Effector memory CD8-positive, alpha-beta T cell (primary cell): ENCODE measurements at regions not wholly inside any gene's neighbourhood (a gene's known extent, or its start where the extent isn't known, plus 50 kb on each side); places are given as distances from the start of the nearest gene placed in this dataset.
"Not testable (repeated sequence)": the region's sequence is repeated elsewhere in the genome, so short reads cannot be mapped to it uniquely, and the experiment has no call there.

Experiments used
- ATAC-seq: fragments of 150-1000 bp; cut with Tn5 transposase; replicated peaks from 2 replicates; pipeline ENCODE4 v1.10.0; 2021; ENCODE audit warnings: mild to moderate bottlenecking, moderate library complexity
- DNase-seq, 3 experiments: peaks; one replicate each; pipeline ENCODE4 v3.0.0; 2021
- H3K27ac Mint-ChIP-seq, 2 donors: one replicate each; pipeline ENCODE4 v1.8.0; 2022; ENCODE audit warnings: mild to moderate bottlenecking in 2 of 2, mixed read lengths in 2 of 2, moderate library complexity in 2 of 2
- H3K27me3 Mint-ChIP-seq, 2 donors: one replicate each; pipeline ENCODE4 v1.8.0; 2022; ENCODE audit warnings: mixed read lengths in 2 of 2
- H3K36me3 Mint-ChIP-seq: one replicate; pipeline ENCODE4 v1.8.0; 2022; ENCODE audit warnings: mild to moderate bottlenecking, moderate library complexity, mixed read lengths; ENCODE audit not compliant: insufficient read depth
- H3K4me1 Mint-ChIP-seq, 2 donors: one replicate each; pipeline ENCODE4 v1.8.0; 2022; ENCODE audit warnings: low read depth in 2 of 2, mixed read lengths in 2 of 2
- H3K4me3 Mint-ChIP-seq, 2 donors: one replicate each; pipeline ENCODE4 v1.8.0; 2022; ENCODE audit warnings: mild to moderate bottlenecking in 2 of 2, mixed read lengths in 2 of 2, moderate library complexity in 2 of 2
- H3K9me3 Mint-ChIP-seq, 2 donors: one replicate each; pipeline ENCODE4 v1.8.0; 2022; ENCODE audit warnings: mixed read lengths in 2 of 2

- Mint-ChIP-seq H3K4me3 (no peak overlapping the region), H3K27ac (no peak overlapping the region), H3K9me3 (peaks cover 2 to 18% of the 10 kb centered on the region in 2 donors), H3K4me1 (no peaks in the 10 kb centered on the region), H3K27me3 (peaks cover 28 to 39% of the 10 kb centered on the region in 2 donors), H3K36me3 (no peaks in the 10 kb centered on the region)
- DNase-seq (no peak), ATAC-seq (no peak)
Measured at GRCh38 chr14:104477666-104478380, 101.7 kb upstream of the C14orf180 start.

- Mint-ChIP-seq H3K36me3 (no peaks in the 10 kb centered on the region), H3K9me3 (peaks cover 6 to 26% of the 10 kb centered on the region in 2 donors), H3K4me3 (no peak overlapping the region), H3K27me3 (peaks cover 28 to 40% of the 10 kb centered on the region in 2 donors), H3K27ac (no peak overlapping the region), H3K4me1 (no peaks in the 10 kb centered on the region)
- ATAC-seq, result no peak
- DNase-seq, result no peak
Measured at GRCh38 chr14:104478656-104479055, 100.9 kb upstream of the C14orf180 start.

- Mint-ChIP-seq H3K27me3 (peaks cover 17 to 38% of the 10 kb centered on the region in 2 donors), H3K36me3 (no peaks in the 10 kb centered on the region), H3K4me3 (no peak overlapping the region), H3K27ac (no peak overlapping the region), H3K9me3 (peaks cover 6 to 26% of the 10 kb centered on the region in 2 donors), H3K4me1 (no peaks in the 10 kb centered on the region)
- DNase-seq (no peak), ATAC-seq (no peak)
Measured at GRCh38 chr14:104479901-104480300, 99.7 kb upstream of the C14orf180 start.

- no peak overlapping the region for H3K27ac Mint-ChIP-seq
- no peak overlapping the region for H3K4me3 Mint-ChIP-seq
- peaks cover 30 to 52% of the 10 kb centered on the region in 2 donors for H3K27me3 Mint-ChIP-seq
- DNase-seq (no peak), ATAC-seq (no peak)
- no peaks in the 10 kb centered on the region for H3K36me3 Mint-ChIP-seq
- peaks cover 6 to 26% of the 10 kb centered on the region in 2 donors for H3K9me3 Mint-ChIP-seq
- H3K4me1 Mint-ChIP-seq, result no peaks in the 10 kb centered on the region
Measured at GRCh38 chr14:104481323-104481722, 98.2 kb upstream of the C14orf180 start.

- H3K36me3 Mint-ChIP-seq, H3K27ac Mint-ChIP-seq, DNase-seq, ATAC-seq, H3K4me1 Mint-ChIP-seq, H3K4me3 Mint-ChIP-seq: not testable (repeated sequence)
- Mint-ChIP-seq H3K27me3 (peaks cover 37 to 59% of the 10 kb centered on the region in 2 donors), H3K9me3 (peaks cover 6 to 26% of the 10 kb centered on the region in 2 donors)
Measured at GRCh38 chr14:104482017-104482416, 97.5 kb upstream of the C14orf180 start.

GRCh38 chr14:104486222-104486923 is 93.2 kb upstream of the C14orf180 start:
- DNase-seq (no peak), ATAC-seq (no peak)
- H3K4me1 Mint-ChIP-seq, result no peaks in the 10 kb centered on the region
- no peak overlapping the region for H3K4me3 Mint-ChIP-seq
- peaks cover 38 to 62% of the 10 kb centered on the region in 2 donors for H3K27me3 Mint-ChIP-seq
- no peak overlapping the region for H3K27ac Mint-ChIP-seq
- H3K9me3 Mint-ChIP-seq, result peaks cover 5 to 18% of the 10 kb centered on the region in 2 donors
- no peaks in the 10 kb centered on the region for H3K36me3 Mint-ChIP-seq

GRCh38 chr14:104494483-104494882 is 85.1 kb upstream of the C14orf180 start:
- no peak overlapping the region for H3K27ac Mint-ChIP-seq
- DNase-seq, result no peak
- H3K9me3 Mint-ChIP-seq, result peaks cover 6 to 7% of the 10 kb centered on the region in 2 donors
- no peak overlapping the region for H3K4me3 Mint-ChIP-seq
- ATAC-seq, result no peak
- no peaks in the 10 kb centered on the region for H3K4me1 Mint-ChIP-seq
- H3K36me3 Mint-ChIP-seq, result peaks cover 2% of the 10 kb centered on the region
- H3K27me3 Mint-ChIP-seq, result peaks cover 11 to 37% of the 10 kb centered on the region in 2 donors

GRCh38 chr14:104496095-104496494 is 83.5 kb upstream of the C14orf180 start:
- peaks cover 11 to 31% of the 10 kb centered on the region in 2 donors for H3K27me3 Mint-ChIP-seq
- H3K9me3 Mint-ChIP-seq, result peaks cover 6 to 7% of the 10 kb centered on the region in 2 donors
- peaks cover 2% of the 10 kb centered on the region for H3K36me3 Mint-ChIP-seq
- H3K27ac Mint-ChIP-seq, result no peak overlapping the region
- H3K4me1 Mint-ChIP-seq, result no peaks in the 10 kb centered on the region
- DNase-seq, result no peak
- H3K4me3 Mint-ChIP-seq, result no peak overlapping the region
- ATAC-seq, result no peak

- no peak for DNase-seq
- Mint-ChIP-seq H3K36me3 (peaks cover 2% of the 10 kb centered on the region), H3K4me3 (no peak overlapping the region), H3K4me1 (no peaks in the 10 kb centered on the region), H3K27me3 (peaks cover 10 to 46% of the 10 kb centered on the region in 2 donors), H3K27ac (no peak overlapping the region), H3K9me3 (peaks cover 7 to 16% of the 10 kb centered on the region in 2 donors)
- ATAC-seq, result no peak
Measured at GRCh38 chr14:104499784-104500760, 79.5 kb upstream of the C14orf180 start.

- Mint-ChIP-seq H3K27me3 (peaks cover 12 to 53% of the 10 kb centered on the region in 2 donors), H3K9me3 (peaks cover 1 to 9% of the 10 kb centered on the region in 2 donors), H3K4me1 (no peaks in the 10 kb centered on the region), H3K27ac (no peak overlapping the region), H3K4me3 (no peak overlapping the region), H3K36me3 (peaks cover 5% of the 10 kb centered on the region)
- no peak for DNase-seq
- no peak for ATAC-seq
Measured at GRCh38 chr14:104502060-104502459, 77.5 kb upstream of the C14orf180 start.

GRCh38 chr14:104503691-104504090 is 75.9 kb upstream of the C14orf180 start:
- no peak for ATAC-seq
- H3K27me3 Mint-ChIP-seq, result peaks cover 21 to 52% of the 10 kb centered on the region in 2 donors
- H3K36me3 Mint-ChIP-seq, result peaks cover 2% of the 10 kb centered on the region

GRCh38 chr14:104504172-104504735 is 75.3 kb upstream of the C14orf180 start:
- no peak for DNase-seq
- Mint-ChIP-seq H3K9me3 (peaks cover 1 to 9% of the 10 kb centered on the region in 2 donors), H3K4me3 (no peak overlapping the region), H3K27me3 (peaks cover 21 to 52% of the 10 kb centered on the region in 2 donors), H3K36me3 (peaks cover 2% of the 10 kb centered on the region), H3K4me1 (no peaks in the 10 kb centered on the region), H3K27ac (no peak overlapping the region)
- no peak for ATAC-seq

More at GRCh38 chr14:104503691-104504090, 75.9 kb upstream of the C14orf180 start:
- H3K4me1 Mint-ChIP-seq, result no peaks in the 10 kb centered on the region
- no peak overlapping the region for H3K27ac Mint-ChIP-seq
- H3K4me3 Mint-ChIP-seq, result no peak overlapping the region
- no peak for DNase-seq
- peaks cover 1 to 9% of the 10 kb centered on the region in 2 donors for H3K9me3 Mint-ChIP-seq
